PC-3 (cell line): ENCODE measurements at regions not wholly inside any gene's neighbourhood (a gene's known extent, or its start where the extent isn't known, plus 50 kb on each side); places are given as distances from the start of the nearest gene placed in this dataset.

Source experiments
- ATAC-seq: fragments of 200-7000 bp; cut with Tn5 transposase; 2 replicates; pipeline ENCODE4 v1.9.1; 2020; ENCODE audit warnings: mild to moderate bottlenecking, moderate library complexity
- BruUV-seq: library from RNA; stranded (reverse); fragments of 400-500 nt; replicated peaks from 2 replicates; lab custom pipeline; 2021; lab: Mats Ljungman, UMichigan
- CTCF ChIA-PET: fragments of 300-600 bp; sonication (Branson Sonifier 250); formaldehyde crosslinking; loops from one replicate; lab custom pipeline; 2022; ENCODE audit warnings: antibody characterized with exemption; lab: Charles Lee
- POLR2A ChIA-PET: fragments of 300-600 bp; sonication (Branson Sonifier 250); formaldehyde crosslinking; loops from one replicate; lab custom pipeline; 2022; ENCODE audit warnings: antibody characterized with exemption; ENCODE audit not compliant: unreplicated experiment; lab: Charles Lee
- DNase-seq: peaks from one replicate; pipeline ENCODE4 v3.0.0-alpha.2; 2015
- H2AFZ ChIP-seq: fragments of 300-600 bp; sonication (generic); 2 replicates; pipeline ENCODE4 v1.6.0; 2016; ENCODE audit warnings: antibody characterized with exemption, low read length
- H3F3A ChIP-seq: fragments of 300-600 bp; sonication (generic); one replicate; pipeline ENCODE4 v1.6.0; 2017; ENCODE audit warnings: antibody characterized with exemption, low read length, control low read depth, mild to moderate bottlenecking; ENCODE audit not compliant: unreplicated experiment
- H3K27ac ChIP-seq: fragments of 300-600 bp; sonication (generic); 2 replicates; pipeline ENCODE4 v1.5.1; 2016; ENCODE audit warnings: mild to moderate bottlenecking, low read length
- H3K27me3 ChIP-seq: fragments of 300-600 bp; sonication (generic); 2 replicates; pipeline ENCODE4 v1.6.1; 2016; ENCODE audit warnings: low read length, mixed read lengths
- H3K36me3 ChIP-seq: fragments of 300-600 bp; sonication (generic); 2 replicates; pipeline ENCODE4 v1.6.1; 2016; ENCODE audit warnings: low read depth, mixed run types, low read length, mixed read lengths
- H3K4me1 ChIP-seq: fragments of 300-600 bp; sonication (generic); 2 replicates; pipeline ENCODE4 v1.5.1; 2016; ENCODE audit warnings: low read length; ENCODE audit not compliant: insufficient read depth
- H3K4me2 ChIP-seq: fragments of 300-600 bp; sonication (generic); 2 replicates; pipeline ENCODE4 v1.6.0; 2016; ENCODE audit warnings: low read length
- H3K4me3 ChIP-seq: fragments of 300-600 bp; sonication (generic); 2 replicates; pipeline ENCODE4 v1.5.1; 2016; ENCODE audit warnings: mild to moderate bottlenecking, low read length, mixed read lengths
- H3K79me2 ChIP-seq: fragments of 300-600 bp; sonication (generic); 2 replicates; pipeline ENCODE4 v1.6.1; 2017; ENCODE audit warnings: low read length, mixed read lengths
- H3K9ac ChIP-seq: fragments of 300-600 bp; sonication (generic); 2 replicates; pipeline ENCODE4 v1.6.0; 2016; ENCODE audit warnings: mild to moderate bottlenecking, low read length
- H3K9me2 ChIP-seq: fragments of 300-600 bp; sonication (generic); replicated peaks from 2 replicates; pipeline ENCODE4 v1.6.1; 2016; ENCODE audit warnings: mixed run types, low read length, mixed read lengths
- H3K9me3 ChIP-seq: fragments of 300-600 bp; sonication (generic); 2 replicates; pipeline ENCODE4 v1.6.1; 2016; ENCODE audit warnings: low read length, mixed read lengths
- H4K20me1 ChIP-seq: fragments of 300-600 bp; sonication (generic); 2 replicates; pipeline ENCODE4 v1.6.1; 2016; ENCODE audit warnings: low read length, mixed read lengths
- CTCF ChIP-seq: fragments of 300-600 bp; sonication (generic); conservative IDR thresholded peaks from 2 replicates; pipeline ENCODE4 v1.5.1; 2017; ENCODE audit warnings: antibody characterized with exemption, low read depth, mild to moderate bottlenecking, low read length
- EZH2 ChIP-seq: fragments of 300-600 bp; sonication (generic); IDR thresholded peaks from one replicate; pipeline ENCODE4 v1.6.1; 2017; ENCODE audit warnings: antibody characterized with exemption, mild to moderate bottlenecking, low read length; ENCODE audit not compliant: unreplicated experiment
- EZH2phosphoT487 ChIP-seq: fragments of 300-600 bp; sonication (generic); IDR thresholded peaks from 2 replicates; pipeline ENCODE4 v1.6.1; 2018; ENCODE audit warnings: mild to moderate bottlenecking, antibody characterized with exemption, low read length, borderline replicate concordance
- intact Hi-C: fragments of 100-400 bp; cut with micrococcal nuclease; formaldehyde crosslinking; loops from 2 replicates; pipeline ENCODE4 v1.9.0; 2023

GRCh38 chrX:69285881-69286564 is 120.8 kb upstream of the PJA1 start:
- ATAC-seq: peak; percentile 78
- H3K9ac ChIP-seq: no peak overlapping the region
- no peaks in the 10 kb centered on the region for H3K36me3 ChIP-seq
- ChIA-PET POLR2A (no interaction called here), CTCF (no interaction called here)
- H3K27ac ChIP-seq: no peak overlapping the region
- no peaks in the 10 kb centered on the region for H3K27me3 ChIP-seq
- peak overlapping the region; percentile 61 for H3K4me3 ChIP-seq
- peak overlapping the region; percentile 77 for H3K4me2 ChIP-seq
- H2AFZ ChIP-seq: peak overlapping the region; percentile 57; the same call in 1 of the 2 replicates
- BruUV-seq: no TSS peak
- peaks cover 4% of the 10 kb centered on the region; the same call in 1 of the 2 replicates for H3K4me1 ChIP-seq
- DNase-seq: peak; percentile 57
- TF ChIP-seq EZH2 (no peak), CTCF (peak; percentile 83), EZH2phosphoT487 (no peak)
- intact Hi-C loops: loop anchor here (1.0 kb wide), 2 partner anchors 152 to 464 kb away; no protein-coding TSS in a partner anchor
- no peaks in the 10 kb centered on the region for H4K20me1 ChIP-seq
- H3K9me2 ChIP-seq: no peaks in the 10 kb centered on the region
- H3K9me3 ChIP-seq: no peaks in the 10 kb centered on the region
- H3F3A ChIP-seq: no peaks in the 10 kb centered on the region
- no peaks in the 10 kb centered on the region for H3K79me2 ChIP-seq

GRCh38 chrX:69285401-69285877 is 120.2 kb upstream of the PJA1 start:
- no peaks in the 10 kb centered on the region for H3F3A ChIP-seq
- intact Hi-C loops: no loop called here
- H2AFZ ChIP-seq: peak overlapping the region; percentile 57; the same call in 1 of the 2 replicates
- BruUV-seq: no TSS peak
- H3K9ac ChIP-seq: no peak overlapping the region
- ChIA-PET POLR2A (no interaction called here), CTCF (no interaction called here)
- TF ChIP-seq CTCF: no peak
- no peak for TF ChIP-seq EZH2phosphoT487
- TF ChIP-seq EZH2: no peak
- H3K4me2 ChIP-seq: peak overlapping the region; percentile 77
- no peaks in the 10 kb centered on the region for H3K36me3 ChIP-seq
- no peak overlapping the region for H3K27ac ChIP-seq
- H3K79me2 ChIP-seq: no peaks in the 10 kb centered on the region
- peak overlapping the region; percentile 61 for H3K4me3 ChIP-seq
- H3K27me3 ChIP-seq: no peaks in the 10 kb centered on the region
- peaks cover 9% of the 10 kb centered on the region for H3K4me1 ChIP-seq
- no peaks in the 10 kb centered on the region for H3K9me2 ChIP-seq
- DNase-seq (no peak), ATAC-seq (no peak)
- no peaks in the 10 kb centered on the region for H3K9me3 ChIP-seq
- no peaks in the 10 kb centered on the region for H4K20me1 ChIP-seq

- ChIA-PET CTCF (no interaction called here), POLR2A (no interaction called here)
- intact Hi-C loops: no loop called here
These were observed 119.2 kb upstream of the PJA1 start for GRCh38 chrX:69284491-69284890.

More at GRCh38 chrX:69284491-69284890, 119.2 kb upstream of the PJA1 start:
- Histone ChIP-seq H3K4me3 (no peak overlapping the region), H3K79me2 (no peaks in the 10 kb centered on the region), H3K36me3 (no peaks in the 10 kb centered on the region), H3K9me3 (no peaks in the 10 kb centered on the region), H3K9ac (no peak overlapping the region), H3K4me2 (no peak overlapping the region), H4K20me1 (no peaks in the 10 kb centered on the region), H3K9me2 (no peaks in the 10 kb centered on the region), H2AFZ (no peak overlapping the region), H3F3A (no peaks in the 10 kb centered on the region), H3K4me1 (peaks cover 9% of the 10 kb centered on the region), H3K27ac (no peak overlapping the region), H3K27me3 (no peaks in the 10 kb centered on the region)
- no peak for DNase-seq
- TF ChIP-seq CTCF (no peak), EZH2phosphoT487 (no peak), EZH2 (no peak)
- ATAC-seq: no peak
- no TSS peak for BruUV-seq
